A549 (cell line): ENCODE measurements at regions not wholly inside any gene's neighbourhood (a gene's known extent, or its start where the extent isn't known, plus 50 kb on each side); places are given as distances from the start of the nearest gene placed in this dataset.

Experiments
- ATAC-seq, 2 experiments: fragments of 200-7000 bp in 1 of 2; fragments of >200 bp in 1 of 2; cut with Nextera tagmentation in 1 of 2; cut with Tn5 transposase in 1 of 2; 3 replicates each; pipeline versions ENCODE4 v1.8.0 to v1.9.1; 2018 to 2020; ENCODE audit warnings: mild to moderate bottlenecking in 1 of 2, moderate library complexity in 1 of 2
- CTCF ChIA-PET: fragments of 300-600 bp; sonication (Branson Sonifier 250); formaldehyde crosslinking; extraction: SDS; loops from one replicate; lab custom pipeline; 2021; ENCODE audit warnings: antibody characterized with exemption, inconsistent platforms; lab: Yijun Ruan, JAX
- POLR2A ChIA-PET: fragments of 350-600 bp; formaldehyde crosslinking; extraction: SDS; loops from one replicate; lab custom pipeline; 2021; ENCODE audit warnings: antibody characterized with exemption, inconsistent platforms; lab: Yijun Ruan, JAX
- DNase-seq, 2 experiments: peaks; one replicate each; pipeline versions ENCODE4 v3.0.0 to v3.0.0-alpha.2; 2011 to 2016; ENCODE audit warnings: low read depth in 1 of 2, low spot score in 1 of 2
- FAIRE-seq: peaks from 2 replicates; lab custom pipeline; 2011; peaks lifted over from hg19 to GRCh38; lab: Jason Lieb, UNC
- H3K27ac ChIP-seq, 2 experiments: fragments of >200 bp; sonication (Bioruptor Twin); formaldehyde crosslinking; 3 replicates each; pipeline ENCODE4 v1.5.1; 2016 to 2017
- H3K4me1 ChIP-seq: fragments of >200 bp; sonication (Bioruptor Twin); formaldehyde crosslinking; 3 replicates; pipeline ENCODE4 v1.6.1; 2016
- H3K4me2 ChIP-seq: fragments of >200 bp; sonication (Bioruptor Twin); formaldehyde crosslinking; 3 replicates; pipeline ENCODE4 v1.6.1; 2016
- H3K4me3 ChIP-seq: fragments of >200 bp; sonication (Bioruptor Twin); formaldehyde crosslinking; 3 replicates; pipeline ENCODE4 v1.5.1; 2016
- H3K9me3 ChIP-seq: fragments of >200 bp; sonication (Bioruptor Twin); formaldehyde crosslinking; 3 replicates; pipeline ENCODE4 v1.6.1; 2016
- BCL3 ChIP-seq: fragments of >200 bp; sonication (Bioruptor Twin); formaldehyde crosslinking; IDR thresholded peaks from 3 replicates; pipeline ENCODE4 v1.6.1; 2016
- ESRRA ChIP-seq: fragments of 150-350 bp; IDR thresholded peaks from 2 replicates; pipeline ENCODE4 v1.6.1; 2014; ENCODE audit warnings: mild to moderate bottlenecking, low read length, borderline replicate concordance
- FOSB ChIP-seq: fragments of 250-450 bp; sonication (Bioruptor Pico); IDR thresholded peaks from 2 replicates; pipeline ENCODE4 v1.5.0; 2020; ENCODE audit warnings: mild to moderate bottlenecking, moderate library complexity
- GATA3 ChIP-seq: IDR thresholded peaks from 2 replicates; pipeline ENCODE4 v1.6.1; 2012; ENCODE audit warnings: borderline replicate concordance
- HDAC2 ChIP-seq: fragments of 200-600 bp; sonication (generic); IDR thresholded peaks from 2 replicates; pipeline ENCODE4 v1.6.1; 2016
- HEYL ChIP-seq: fragments of 250-450 bp; sonication (Bioruptor Pico); IDR thresholded peaks from 2 replicates; pipeline ENCODE4 v1.8.0; 2021; ENCODE audit warnings: mild to moderate bottlenecking, moderate library complexity
- HOXB13 ChIP-seq: fragments of 250-450 bp; sonication (Bioruptor Pico); IDR thresholded peaks from 2 replicates; pipeline ENCODE4 v1.5.0; 2020; ENCODE audit warnings: low read depth, mild to moderate bottlenecking, moderate library complexity
- HOXB5 ChIP-seq: fragments of 250-450 bp; sonication (Bioruptor Pico); IDR thresholded peaks from 2 replicates; pipeline ENCODE4 v1.5.0; 2020; ENCODE audit warnings: mild to moderate bottlenecking, moderate library complexity
- JUN ChIP-seq, 2 experiments: fragments of >200 bp; sonication (Bioruptor Twin); formaldehyde crosslinking; IDR thresholded peaks; 2 replicates in 1 of 2; 3 replicates in 1 of 2; pipeline ENCODE4 v1.6.1; 2016 to 2017
- KDM1A ChIP-seq: fragments of 200-600 bp; sonication (generic); IDR thresholded peaks from 2 replicates; pipeline ENCODE4 v1.6.1; 2016; ENCODE audit warnings: low read depth, mild to moderate bottlenecking
- KDM5A ChIP-seq: fragments of 200-600 bp; sonication (generic); IDR thresholded peaks from 2 replicates; pipeline ENCODE4 v1.6.1; 2016; ENCODE audit warnings: antibody characterized with exemption, mild to moderate bottlenecking
- MAFK ChIP-seq: fragments of 450-650 bp; IDR thresholded peaks from 2 replicates; pipeline ENCODE4 v1.6.1; 2014; ENCODE audit not compliant: partially characterized antibody
- MAX ChIP-seq: IDR thresholded peaks from 2 replicates; pipeline ENCODE4 v1.6.1; 2012
- MYC ChIP-seq: IDR thresholded peaks from 2 replicates; pipeline ENCODE4 v1.6.1; 2012; ENCODE audit warnings: mild to moderate bottlenecking, inconsistent platforms, low read length, improper control_type of control experiment, borderline replicate concordance
- NR3C1 ChIP-seq: fragments of >200 bp; sonication (Bioruptor Twin); formaldehyde crosslinking; IDR thresholded peaks from 3 replicates; pipeline ENCODE4 v1.6.1; 2017
- PHF8 ChIP-seq: fragments of 200-600 bp; sonication (generic); IDR thresholded peaks from 2 replicates; pipeline ENCODE4 v1.6.1; 2016; ENCODE audit warnings: low read depth, mild to moderate bottlenecking, antibody characterized with exemption, moderate library complexity, borderline replicate concordance
- POLR2A ChIP-seq: IDR thresholded peaks from 2 replicates; pipeline ENCODE4 v1.6.1; 2012; ENCODE audit warnings: mild to moderate bottlenecking, low read length
- RARB ChIP-seq: fragments of 250-450 bp; sonication (Bioruptor Pico); IDR thresholded peaks from 2 replicates; pipeline ENCODE4 v1.8.0; 2021; ENCODE audit warnings: mild to moderate bottlenecking, moderate library complexity
- REST ChIP-seq: fragments of 200-600 bp; sonication (generic); IDR thresholded peaks from 2 replicates; pipeline ENCODE4 v1.6.1; 2016; ENCODE audit warnings: antibody characterized with exemption, mild to moderate bottlenecking, moderate library complexity
- RFX5 ChIP-seq: fragments of 450-650 bp; IDR thresholded peaks from 2 replicates; pipeline ENCODE4 v1.7.1; 2014; ENCODE audit warnings: antibody characterized with exemption, mild to moderate bottlenecking, moderate library complexity
- SMC3 ChIP-seq: fragments of >200 bp; sonication (Bioruptor Twin); formaldehyde crosslinking; IDR thresholded peaks from 3 replicates; pipeline ENCODE4 v1.6.1; 2018; ENCODE audit warnings: inconsistent platforms
- SREBF2 ChIP-seq: fragments of 450-650 bp; IDR thresholded peaks from 2 replicates; pipeline ENCODE4 v1.6.1; 2014; ENCODE audit warnings: mild to moderate bottlenecking, moderate library complexity
- TFCP2L1 ChIP-seq: fragments of 250-450 bp; sonication (Bioruptor Pico); IDR thresholded peaks from 2 replicates; pipeline ENCODE4 v1.5.0; 2021; ENCODE audit warnings: mild to moderate bottlenecking
- TP53 ChIP-seq: fragments of 250-450 bp; sonication (Bioruptor Pico); IDR thresholded peaks from 2 replicates; pipeline ENCODE4 v1.5.0; 2021; ENCODE audit warnings: mild to moderate bottlenecking, moderate library complexity
- ZFP36 ChIP-seq: fragments of 450-650 bp; IDR thresholded peaks from 2 replicates; pipeline ENCODE4 v1.6.1; 2014; ENCODE audit warnings: borderline replicate concordance; ENCODE audit not compliant: partially characterized antibody
- ZSCAN20 ChIP-seq: fragments of 250-450 bp; sonication (Bioruptor Pico); IDR thresholded peaks from 2 replicates; pipeline ENCODE4 v1.8.0; 2022; ENCODE audit warnings: mild to moderate bottlenecking, moderate library complexity
- WGBS: methylation state at CpG from one replicate; pipeline ENCODE4 v1.1.6; 2017; ENCODE audit errors: missing lambda C conversion rate; 5-methylcytosine and 5-hydroxymethylcytosine counted together
- TF ChIP-seq, protein P1 (sequence below): IDR thresholded peaks from 2 replicates; pipeline ENCODE4 v1.6.1; 2012
- TF ChIP-seq, protein P2 (sequence below): fragments of 250-450 bp; sonication (Bioruptor Pico); IDR thresholded peaks from 2 replicates; pipeline ENCODE4 v1.5.0; 2021; ENCODE audit warnings: mild to moderate bottlenecking, moderate library complexity, borderline replicate concordance
- TF ChIP-seq, protein P3 (sequence below): fragments of >200 bp; sonication (Bioruptor Twin); formaldehyde crosslinking; IDR thresholded peaks from 2 replicates; pipeline ENCODE4 v1.6.1; 2016

DNA sequence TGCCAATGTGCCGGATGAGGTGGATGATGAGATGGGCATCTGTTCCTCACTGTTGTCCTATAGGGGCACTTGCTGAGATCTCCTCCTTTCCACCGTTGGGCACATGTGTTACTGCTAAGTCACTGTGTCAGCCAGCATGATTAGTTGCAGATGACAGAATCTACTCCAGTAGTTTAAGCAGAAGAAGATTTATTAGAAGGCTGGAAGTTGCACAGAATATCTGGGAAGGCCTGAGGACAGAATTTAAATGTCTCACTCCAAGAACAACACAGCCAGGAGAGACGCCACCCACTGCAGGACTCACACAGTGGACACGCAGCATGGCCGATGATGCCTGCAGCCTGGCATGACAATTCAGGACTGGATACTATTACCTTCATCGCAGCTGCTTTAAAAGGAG is 157.5 kb downstream of the NSG2 start (continued):
- TF ChIP-seq, protein P1, sequence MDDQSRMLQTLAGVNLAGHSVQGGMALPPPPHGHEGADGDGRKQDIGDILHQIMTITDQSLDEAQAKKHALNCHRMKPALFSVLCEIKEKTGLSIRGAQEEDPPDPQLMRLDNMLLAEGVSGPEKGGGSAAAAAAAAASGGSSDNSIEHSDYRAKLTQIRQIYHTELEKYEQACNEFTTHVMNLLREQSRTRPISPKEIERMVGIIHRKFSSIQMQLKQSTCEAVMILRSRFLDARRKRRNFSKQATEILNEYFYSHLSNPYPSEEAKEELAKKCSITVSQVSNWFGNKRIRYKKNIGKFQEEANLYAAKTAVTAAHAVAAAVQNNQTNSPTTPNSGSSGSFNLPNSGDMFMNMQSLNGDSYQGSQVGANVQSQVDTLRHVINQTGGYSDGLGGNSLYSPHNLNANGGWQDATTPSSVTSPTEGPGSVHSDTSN: no peak
- TF ChIP-seq TFCP2L1 (CRISPR knock-in tag): no peak
- TF ChIP-seq SREBF2: no peak
- no peak for TF ChIP-seq MAFK
- TF ChIP-seq ZSCAN20 (CRISPR knock-in tag): no peak
- TF ChIP-seq SMC3: no peak
- no peak for TF ChIP-seq KDM1A

DNA sequence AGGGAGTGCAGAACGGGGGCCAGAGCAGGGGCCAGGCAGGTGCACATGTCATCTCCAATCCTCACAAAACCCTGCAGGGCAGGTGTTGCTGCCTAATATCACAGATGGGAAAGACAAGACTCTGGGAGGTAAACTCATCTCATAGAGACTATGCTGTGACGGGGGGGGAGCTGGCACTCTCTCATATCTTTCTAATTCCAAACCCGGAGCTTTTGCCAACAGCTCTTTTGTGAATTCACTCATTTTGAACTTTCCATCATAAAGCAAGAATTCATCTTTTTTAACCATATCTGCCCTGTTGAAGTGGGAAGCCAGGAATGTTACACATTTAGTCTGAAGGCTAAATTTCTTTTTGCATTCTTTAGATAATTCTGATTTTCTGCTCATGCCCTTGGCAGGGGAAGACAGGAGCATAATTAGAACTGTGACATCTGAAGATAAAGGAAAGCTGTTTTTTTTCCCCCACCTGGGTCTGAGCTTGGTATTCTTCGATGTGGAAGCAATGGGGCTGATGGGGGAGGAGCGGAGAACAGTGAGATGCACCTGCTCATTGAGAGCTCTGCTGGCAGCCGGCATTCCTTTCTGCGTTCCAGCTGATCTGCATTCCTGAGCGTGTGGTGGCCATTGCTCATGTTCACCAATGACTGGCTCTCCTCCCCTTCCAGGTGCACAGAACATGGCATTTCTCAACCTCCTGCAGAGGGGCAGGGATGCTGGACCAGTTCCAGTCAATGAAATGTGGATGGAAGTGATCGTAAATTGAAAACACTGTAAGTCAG is 159.2 kb downstream of the NSG2 start:
- no peak for DNase-seq
- 13% methylated on average over 9 of the region's 9 CpGs for WGBS
- H3K4me3 ChIP-seq: no peak overlapping the region
- TF ChIP-seq RFX5: no peak
- TF ChIP-seq, protein P2, sequence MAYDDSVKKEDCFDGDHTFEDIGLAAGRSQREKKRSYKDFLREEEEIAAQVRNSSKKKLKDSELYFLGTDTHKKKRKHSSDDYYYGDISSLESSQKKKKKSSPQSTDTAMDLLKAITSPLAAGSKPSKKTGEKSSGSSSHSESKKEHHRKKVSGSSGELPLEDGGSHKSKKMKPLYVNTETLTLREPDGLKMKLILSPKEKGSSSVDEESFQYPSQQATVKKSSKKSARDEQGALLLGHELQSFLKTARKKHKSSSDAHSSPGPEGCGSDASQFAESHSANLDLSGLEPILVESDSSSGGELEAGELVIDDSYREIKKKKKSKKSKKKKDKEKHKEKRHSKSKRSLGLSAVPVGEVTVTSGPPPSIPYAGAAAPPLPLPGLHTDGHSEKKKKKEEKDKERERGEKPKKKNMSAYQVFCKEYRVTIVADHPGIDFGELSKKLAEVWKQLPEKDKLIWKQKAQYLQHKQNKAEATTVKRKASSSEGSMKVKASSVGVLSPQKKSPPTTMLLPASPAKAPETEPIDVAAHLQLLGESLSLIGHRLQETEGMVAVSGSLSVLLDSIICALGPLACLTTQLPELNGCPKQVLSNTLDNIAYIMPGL (CRISPR knock-in tag): no peak
- no peak for TF ChIP-seq MYC
- TF ChIP-seq POLR2A: no peak
- no peak for TF ChIP-seq FOSB (CRISPR knock-in tag)
- no peak for TF ChIP-seq NR3C1
- no peak for TF ChIP-seq HOXB5 (CRISPR knock-in tag)
- TF ChIP-seq MAX: no peak
- TF ChIP-seq PHF8: no peak
- TF ChIP-seq REST: no peak
- no peak for TF ChIP-seq MAFK
- no peak for TF ChIP-seq ZFP36
- ChIA-PET CTCF (no interaction called here), POLR2A (no interaction called here)
- H3K4me1 ChIP-seq: no peaks in the 10 kb centered on the region
- H3K27ac ChIP-seq: no peak overlapping the region
- no peak overlapping the region for H3K4me2 ChIP-seq
- no peak for FAIRE-seq
- no peak for ATAC-seq
- peaks cover 3% of the 10 kb centered on the region; the same call in 1 of the 3 replicates for H3K9me3 ChIP-seq

GRCh38 chr5:174205939-174206338 is 160.4 kb downstream of the NSG2 start:
- WGBS: 5% methylated on average over 2 of the region's 3 CpGs
- no peak for DNase-seq
- no peak overlapping the region for H3K4me3 ChIP-seq
- ChIA-PET POLR2A (no interaction called here), CTCF (interaction anchor here (0.7 to 1.1 kb wide), 2 partner anchors 111 to 745 kb away, joined by 3 read pairs; no protein-coding TSS in a partner anchor)
- no peak overlapping the region for H3K4me2 ChIP-seq
- ATAC-seq: no peak
- H3K4me1 ChIP-seq: no peaks in the 10 kb centered on the region
- peaks cover 3% of the 10 kb centered on the region; the same call in 1 of the 3 replicates for H3K9me3 ChIP-seq
- no peak for FAIRE-seq
- no peak overlapping the region for H3K27ac ChIP-seq
- TF ChIP-seq KDM1A (no peak), HEYL (CRISPR knock-in tag) (no peak), KDM5A (no peak), ESRRA (no peak), BCL3 (no peak), RARB (CRISPR knock-in tag) (no peak), TP53 (no peak), GATA3 (no peak), JUN (IDR thresholded peaks at IDR 0.05) (no peak), HDAC2 (no peak), HOXB13 (no peak)
- TF ChIP-seq, protein P3, sequence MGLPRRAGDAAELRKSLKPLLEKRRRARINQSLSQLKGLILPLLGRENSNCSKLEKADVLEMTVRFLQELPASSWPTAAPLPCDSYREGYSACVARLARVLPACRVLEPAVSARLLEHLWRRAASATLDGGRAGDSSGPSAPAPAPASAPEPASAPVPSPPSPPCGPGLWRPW: no peak
